NCI-H2196 (cell line): ENCODE measurements at regions not wholly inside any gene's neighbourhood (a gene's known extent, or its start where the extent isn't known, plus 50 kb on each side); places are given as distances from the start of the nearest gene placed in this dataset.

Experiments used
- DNase-seq: peaks from one replicate; lab custom pipeline; 2025; ENCODE audit not compliant: unreplicated experiment; lab: John Stamatoyannopoulos, UW

DNA sequence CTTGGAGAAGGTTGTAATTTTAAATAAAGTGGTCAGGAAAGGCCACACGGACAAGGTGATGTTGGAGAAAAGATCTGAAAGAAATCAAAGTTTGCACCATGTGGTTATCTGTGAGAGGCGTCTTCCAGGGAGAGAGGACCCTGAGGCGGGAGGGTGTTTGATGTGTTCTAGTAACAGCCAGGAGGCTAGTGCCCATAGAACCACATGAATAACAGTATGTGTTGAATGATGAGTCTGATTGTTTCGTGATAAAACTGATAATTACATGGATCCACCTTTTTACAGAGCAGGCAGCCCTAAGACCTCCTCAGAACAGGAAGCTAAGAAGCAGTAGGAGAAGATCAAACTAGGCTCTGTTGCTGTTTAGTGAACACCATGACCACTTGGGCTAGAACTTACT, 91.4 kb downstream of the SCG2 start:
- no peak for DNase-seq

DNA sequence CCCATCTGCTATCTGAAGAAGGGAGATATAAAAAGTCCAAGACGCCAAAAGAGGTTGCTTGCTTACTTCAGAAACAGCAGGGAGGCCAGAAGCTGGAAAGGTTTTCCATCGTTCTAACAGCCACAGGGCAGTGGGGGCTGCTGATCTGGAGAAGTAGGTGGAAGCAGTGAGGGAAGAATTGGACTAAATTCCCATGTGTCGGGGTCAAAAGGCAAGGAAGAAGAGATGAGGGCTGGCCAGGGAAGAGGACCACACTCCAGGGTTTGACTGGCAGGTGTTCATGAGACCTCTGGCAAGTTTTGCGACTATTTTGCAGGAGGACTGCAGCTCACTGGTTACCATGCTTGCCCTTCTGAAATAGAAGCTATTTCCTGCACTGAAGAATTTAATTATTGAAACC, 91.0 kb downstream of the SCG2 start:
- DNase-seq, result no peak

DNA sequence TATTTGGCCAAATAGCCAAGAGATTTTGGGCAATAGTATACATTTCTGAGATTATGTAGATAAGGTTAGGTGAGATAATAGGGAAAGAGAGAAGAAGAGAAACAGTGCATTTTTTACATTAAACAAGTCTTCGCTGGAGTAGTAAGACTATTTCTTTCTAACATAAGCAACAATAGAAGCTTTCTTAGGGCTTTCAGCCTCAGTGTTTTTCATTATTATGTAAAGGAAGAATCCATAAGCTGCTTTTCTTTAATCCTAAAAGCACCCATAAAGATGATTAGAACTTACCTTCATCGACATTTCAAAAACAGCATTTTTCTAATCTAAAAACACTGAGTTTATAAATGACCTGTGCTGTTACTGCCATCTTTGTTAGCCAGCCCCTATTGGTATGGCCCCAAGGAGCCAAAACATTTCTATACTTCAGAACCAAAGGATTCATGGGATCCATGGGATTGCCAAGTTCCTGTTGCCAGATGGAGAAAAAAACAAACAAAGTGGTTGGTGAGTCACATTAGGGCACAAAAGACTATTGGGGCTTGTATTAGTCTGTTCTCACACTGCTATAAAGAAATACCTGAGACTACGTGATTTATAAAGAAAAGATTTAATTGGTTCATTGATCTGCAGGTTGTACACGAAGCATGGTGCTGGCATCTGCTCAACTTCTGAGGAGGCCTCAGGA, 88.2 kb downstream of the SCG2 start:
- DNase-seq, result no peak

DNA sequence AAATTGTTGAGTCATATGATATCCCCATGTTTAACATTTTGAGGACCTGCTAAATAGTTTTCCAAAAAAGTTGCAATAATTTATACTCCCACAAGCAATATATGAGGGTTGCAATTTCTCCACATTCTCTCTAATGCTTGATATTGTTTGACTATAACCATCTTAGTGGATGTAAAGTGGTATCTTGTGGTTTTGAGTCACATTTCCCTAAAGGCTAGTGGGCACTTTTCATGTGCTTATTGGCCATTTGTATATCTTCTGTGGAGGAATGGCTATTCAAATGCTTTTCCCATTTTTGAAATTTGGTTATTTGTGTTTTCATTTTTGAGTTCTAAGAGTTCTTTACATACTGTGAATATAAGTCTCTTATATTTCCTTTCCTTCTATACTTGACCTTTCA, 82.7 kb downstream of the SCG2 start:
- no peak for DNase-seq

DNA sequence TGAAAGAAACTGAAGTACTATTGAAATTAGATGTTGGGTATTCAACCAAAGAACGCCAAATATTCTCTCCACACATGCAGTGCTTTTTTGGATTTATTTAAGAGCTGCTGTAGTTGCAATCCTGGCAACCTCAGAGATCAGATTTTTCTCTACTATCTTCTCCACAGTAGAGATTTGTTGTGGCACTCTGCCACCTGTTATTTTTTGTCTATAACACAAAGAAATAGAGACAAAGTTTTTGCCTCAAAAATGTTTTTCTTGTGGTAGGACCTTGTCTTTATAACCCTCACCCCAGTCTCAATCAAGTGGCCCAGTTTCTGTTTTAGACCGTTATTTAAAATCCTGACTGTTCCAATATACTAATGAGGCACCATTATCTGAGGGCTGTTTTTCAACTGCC, 79.4 kb downstream of the SCG2 start:
- no peak for DNase-seq

DNA sequence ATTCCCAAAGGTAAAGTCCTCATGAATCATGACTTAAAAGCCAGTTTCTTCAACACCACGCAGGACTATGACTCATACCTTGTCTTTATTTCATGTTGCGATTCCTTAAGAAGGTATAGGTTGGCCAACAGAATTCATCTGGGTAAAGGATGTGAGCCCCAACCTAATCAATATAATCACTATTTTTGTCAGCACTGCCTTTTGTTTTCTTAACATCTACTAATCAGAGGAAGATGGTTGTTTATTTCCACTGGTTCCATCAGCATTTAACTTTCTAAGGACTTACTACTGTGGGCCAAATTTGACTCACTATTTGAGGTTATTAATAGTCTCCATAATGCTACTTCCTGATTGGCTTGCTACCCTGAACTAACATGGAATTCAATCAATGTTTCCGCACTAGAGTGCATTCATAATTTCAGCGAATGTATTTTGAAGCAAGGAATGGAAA, 78.6 kb downstream of the SCG2 start:
- DNase-seq, result no peak

DNA sequence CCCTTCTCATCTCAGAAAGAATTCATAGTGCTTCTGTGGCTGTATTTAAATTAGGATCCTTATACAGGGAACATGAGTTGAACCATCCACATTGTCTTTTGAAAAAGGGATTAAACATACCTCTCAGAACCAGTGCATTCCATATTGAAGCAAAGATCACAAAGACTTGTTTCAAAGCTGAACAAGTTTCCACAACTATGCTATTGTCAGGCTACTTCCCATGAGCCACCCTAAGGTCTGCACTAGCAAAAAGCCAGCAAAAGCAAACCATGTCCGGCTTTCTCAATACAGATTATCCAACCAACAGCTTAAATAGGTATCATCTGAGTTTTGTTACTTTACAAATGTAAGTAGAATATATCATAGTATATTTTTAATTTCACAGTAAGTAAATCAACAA, 78.1 kb downstream of the SCG2 start:
- DNase-seq, result no peak

DNA sequence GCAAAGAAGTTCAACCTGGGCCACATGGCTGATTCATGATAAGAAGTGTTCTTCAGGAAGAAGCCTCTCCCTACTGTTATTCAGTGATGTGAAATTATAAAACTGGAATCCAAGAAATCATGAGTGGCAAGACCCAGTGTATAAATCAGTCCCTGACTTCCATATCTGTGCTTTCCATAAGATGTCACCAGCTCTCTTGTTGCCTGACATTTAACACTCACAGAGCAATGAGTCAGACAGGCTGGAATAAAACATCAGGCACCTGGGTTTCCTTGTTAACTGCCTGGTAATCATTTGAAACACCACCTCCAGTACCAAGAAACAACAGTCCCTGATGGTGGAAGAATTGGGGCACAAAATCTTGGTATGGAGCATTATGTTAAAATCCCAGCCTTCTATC, 76.1 kb downstream of the SCG2 start:
- DNase-seq, result no peak

DNA sequence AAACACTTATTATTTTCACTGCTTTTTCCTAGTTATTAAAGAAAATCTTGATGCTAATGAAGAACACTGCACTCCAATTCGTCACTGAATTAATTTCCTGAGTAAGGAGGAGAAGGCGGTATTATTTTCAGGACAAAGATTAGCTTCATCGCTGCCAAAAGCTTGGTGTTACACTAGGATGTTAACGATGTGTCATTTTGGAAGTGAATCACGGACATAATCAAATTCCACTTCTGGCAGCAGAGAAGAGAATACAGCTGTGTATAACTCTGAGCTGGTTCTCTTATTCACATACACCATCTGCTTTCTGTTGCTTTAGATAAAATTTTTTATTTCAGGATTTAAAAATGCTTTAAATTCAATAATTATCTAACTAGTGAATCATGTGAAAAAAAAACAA, 74.1 kb downstream of the SCG2 start:
- no peak for DNase-seq

DNA sequence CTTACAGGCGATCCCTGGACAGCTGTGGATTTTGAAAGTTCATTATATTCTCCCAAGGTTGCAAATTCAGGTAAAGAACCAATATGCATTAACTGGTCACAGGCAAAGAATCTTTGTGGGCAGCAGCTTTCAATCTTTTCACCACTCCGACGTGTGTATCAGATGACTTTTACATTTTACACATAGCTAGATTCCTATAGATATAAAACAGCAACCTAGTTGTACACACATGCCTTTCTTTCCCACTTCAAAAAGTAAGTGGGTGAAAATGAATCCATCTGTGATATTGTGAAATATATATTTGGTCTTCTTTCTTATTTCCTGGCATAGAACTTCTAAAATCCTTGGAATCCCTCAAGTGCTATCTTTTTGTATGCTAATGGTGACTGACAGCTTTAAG, 72.5 kb downstream of the SCG2 start:
- DNase-seq, result no peak

DNA sequence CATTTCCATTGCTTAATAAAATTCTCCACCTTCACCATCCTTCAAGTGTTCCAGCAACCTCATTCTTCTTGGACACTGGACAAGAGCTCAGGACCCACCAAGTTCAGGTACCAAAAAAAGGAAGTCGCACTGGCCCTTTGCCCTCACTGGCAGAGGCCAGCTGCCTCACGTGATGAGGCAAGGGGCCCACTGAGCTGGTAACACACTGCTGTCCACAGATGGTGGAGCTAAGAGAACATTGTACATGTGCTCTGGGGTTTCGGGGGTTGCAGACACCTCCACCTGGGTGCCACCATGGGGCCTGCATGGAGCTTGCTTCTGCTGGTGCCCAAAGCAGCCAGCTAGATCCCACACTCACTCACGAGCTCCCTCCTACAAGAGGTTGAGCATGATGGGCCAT, 71.3 kb downstream of the SCG2 start:
- DNase-seq, result no peak

DNA sequence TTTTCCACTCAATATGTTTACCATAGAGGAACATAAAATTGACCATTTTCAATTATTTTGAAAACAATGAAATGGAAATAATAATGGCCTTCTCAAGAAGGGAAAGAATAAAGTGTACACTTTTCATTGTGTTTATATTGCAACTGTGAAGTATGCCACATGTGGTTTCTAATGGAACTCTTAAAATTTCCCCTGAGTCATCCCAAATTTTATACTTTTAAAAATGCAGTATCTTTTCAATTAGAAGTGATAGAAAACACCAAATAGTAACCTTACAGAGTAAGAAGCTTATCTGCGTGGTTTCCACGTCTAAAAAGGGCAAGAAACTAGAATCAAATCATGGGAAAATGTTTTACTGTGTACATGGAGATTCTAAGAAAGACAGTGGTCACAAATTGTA, 70.0 kb downstream of the SCG2 start:
- no peak for DNase-seq

DNA sequence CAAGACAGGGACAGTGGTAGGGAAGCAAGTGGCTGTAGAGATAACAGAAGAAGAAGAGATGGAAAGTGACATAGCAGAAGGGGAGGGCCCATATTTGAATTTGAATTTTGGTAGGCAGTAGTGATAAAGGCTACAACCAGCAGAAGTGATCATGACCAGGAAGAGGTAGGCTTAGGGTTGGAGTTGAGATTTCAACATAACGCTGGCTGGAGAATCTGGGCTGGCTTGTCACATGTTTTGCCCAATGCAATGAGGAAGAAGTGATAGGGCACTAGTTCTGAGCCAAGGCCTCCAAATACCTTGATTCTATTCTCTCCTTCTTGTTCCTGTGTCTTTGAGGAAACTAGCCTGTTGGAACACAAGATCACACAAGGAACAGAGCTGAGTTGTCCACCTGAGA, 69.4 kb downstream of the SCG2 start:
- no peak for DNase-seq

DNA sequence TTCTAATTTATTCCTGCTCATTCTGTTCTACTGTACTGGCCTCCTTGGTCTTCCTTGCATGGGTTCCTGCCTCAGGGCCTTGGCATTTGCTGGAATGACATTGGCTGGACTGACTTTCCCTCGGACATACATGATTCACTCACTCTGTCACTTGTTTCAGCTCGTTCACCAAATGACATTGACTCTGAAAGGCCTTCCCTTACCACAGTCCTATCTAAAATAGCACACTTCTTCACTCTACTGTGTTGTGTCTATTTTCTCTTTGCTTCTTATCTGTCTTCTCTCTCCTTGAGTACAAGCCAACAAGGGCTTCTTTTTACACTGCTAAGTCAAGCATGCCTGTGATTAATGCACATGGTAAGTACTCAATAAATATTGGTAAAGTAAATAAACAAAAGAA, 65.6 kb downstream of the SCG2 start:
- no peak for DNase-seq

DNA sequence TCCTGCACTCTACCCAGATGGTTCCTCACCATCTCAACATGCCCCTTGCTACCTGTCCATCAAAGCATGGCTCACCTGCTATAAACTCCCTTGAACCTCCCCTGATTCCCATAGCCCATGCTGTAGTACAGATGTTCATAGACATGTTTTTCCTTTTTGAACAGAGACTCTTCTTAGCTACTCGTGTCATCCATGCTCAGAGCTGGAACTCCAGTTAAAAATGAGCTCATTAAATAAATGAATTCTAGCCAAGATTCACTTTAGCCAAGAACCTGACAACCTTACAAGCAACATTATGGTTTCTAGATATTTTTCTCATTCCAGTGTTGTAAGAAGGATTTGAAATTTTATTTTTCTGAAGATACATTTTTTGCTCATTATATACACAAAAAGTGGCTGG, 65.0 kb downstream of the SCG2 start:
- no peak for DNase-seq

DNA sequence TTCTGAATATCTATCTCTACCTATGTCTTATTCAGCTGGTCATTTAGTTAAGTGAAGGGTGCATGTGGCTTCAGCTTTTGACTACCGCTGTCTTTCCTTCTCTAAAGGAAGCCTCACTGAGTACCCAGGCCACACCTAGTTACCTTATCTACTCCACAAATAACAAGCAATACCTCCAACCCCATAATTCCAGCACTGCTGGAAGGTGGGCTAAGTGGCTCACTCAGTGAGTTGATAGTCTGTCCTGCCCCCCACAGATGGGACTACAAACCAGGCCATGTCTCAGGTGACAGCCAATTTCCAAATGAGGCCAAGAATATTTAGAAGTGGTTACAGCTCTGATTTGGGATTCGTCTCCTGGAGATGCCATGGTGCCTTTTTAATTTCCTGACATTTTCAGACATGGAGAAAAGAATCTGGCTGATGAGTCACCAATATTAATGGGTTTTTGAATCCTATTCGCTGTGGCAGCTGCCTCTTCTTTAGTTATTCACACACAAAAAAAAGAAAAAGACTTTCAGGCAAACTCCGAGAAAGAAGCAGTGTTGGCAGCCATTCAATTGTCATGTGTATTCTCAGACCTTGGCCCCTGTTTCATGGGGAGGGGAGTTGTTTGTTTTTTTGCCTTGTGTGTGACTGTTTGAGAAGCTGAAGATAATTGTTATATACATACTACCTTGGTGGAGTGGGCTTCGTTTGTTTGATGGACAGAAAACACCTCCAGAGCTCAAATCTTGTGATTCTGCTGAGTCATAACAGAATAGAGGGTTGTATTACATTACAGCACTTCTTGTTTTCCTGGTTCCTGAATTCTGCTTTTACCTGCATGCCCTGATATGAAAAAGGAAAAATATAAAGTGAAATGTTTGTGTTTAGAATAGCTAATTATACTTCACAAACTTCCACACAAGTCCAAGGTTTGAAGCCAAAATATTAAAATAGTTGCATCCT, 64.2 kb downstream of the SCG2 start:
- peak; percentile 56 for DNase-seq

DNA sequence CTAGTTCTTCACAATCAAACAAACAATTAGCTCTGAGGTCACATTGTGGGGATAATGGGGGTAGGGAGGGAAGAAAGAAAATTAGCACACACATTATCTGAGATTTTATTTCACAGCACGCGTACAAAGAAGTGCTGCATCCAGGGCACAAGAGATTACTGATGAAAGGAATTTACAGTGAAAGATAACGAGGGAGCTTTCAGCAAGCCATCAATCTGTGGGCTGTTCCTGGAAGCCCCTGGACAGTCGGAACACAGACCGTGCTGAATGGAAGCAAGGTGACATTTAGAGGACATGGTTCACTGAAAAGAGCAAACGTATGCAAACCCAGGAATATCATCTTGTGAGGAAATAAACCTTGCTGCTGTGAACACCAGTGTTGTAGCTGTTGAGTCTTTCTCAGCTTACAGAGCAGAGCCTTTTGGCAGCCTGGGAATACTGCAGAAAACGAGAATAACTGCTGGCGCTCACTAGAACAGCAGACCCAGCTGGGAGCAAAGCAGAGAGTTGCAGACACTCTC, 63.2 kb downstream of the SCG2 start:
- peak; percentile 30 for DNase-seq

DNA sequence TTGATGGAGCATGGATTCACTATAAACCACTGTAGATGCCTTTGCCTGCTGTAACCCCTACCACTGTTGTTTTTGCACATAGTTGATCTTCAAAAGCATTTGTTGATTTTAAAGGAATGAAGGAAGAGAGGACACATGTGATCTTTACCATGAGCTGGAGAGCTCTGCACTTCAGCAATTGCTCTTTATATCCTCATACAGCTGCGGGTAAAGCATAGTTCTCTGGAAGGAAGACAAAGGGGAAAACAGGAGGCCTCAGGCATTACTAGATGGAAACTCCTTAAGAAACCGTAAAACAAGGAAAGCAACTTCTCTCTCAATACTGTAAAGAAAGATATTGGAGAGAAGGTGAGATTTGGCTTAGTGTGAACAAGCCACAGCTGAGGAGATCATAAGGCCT, 60.6 kb downstream of the SCG2 start:
- DNase-seq, result no peak

DNA sequence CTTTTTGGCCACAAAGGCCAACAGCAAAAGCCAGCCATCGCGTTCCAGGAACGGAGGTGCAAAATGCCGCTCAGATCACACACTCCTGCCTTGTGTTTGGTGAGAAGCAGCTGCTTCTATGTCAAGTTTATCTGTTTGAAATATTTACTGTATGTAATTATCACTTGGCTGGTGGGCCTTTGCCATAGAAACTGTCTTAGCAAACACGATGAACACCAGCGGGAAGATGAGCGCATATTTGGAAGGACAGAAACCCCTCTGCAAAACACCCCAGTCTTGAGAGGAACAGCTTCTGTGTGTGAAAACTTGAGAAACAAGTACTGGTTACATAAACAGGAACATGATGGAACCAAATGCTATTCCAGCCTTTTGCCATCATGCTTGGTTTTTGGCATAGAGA, 59.7 kb downstream of the SCG2 start:
- no peak for DNase-seq

DNA sequence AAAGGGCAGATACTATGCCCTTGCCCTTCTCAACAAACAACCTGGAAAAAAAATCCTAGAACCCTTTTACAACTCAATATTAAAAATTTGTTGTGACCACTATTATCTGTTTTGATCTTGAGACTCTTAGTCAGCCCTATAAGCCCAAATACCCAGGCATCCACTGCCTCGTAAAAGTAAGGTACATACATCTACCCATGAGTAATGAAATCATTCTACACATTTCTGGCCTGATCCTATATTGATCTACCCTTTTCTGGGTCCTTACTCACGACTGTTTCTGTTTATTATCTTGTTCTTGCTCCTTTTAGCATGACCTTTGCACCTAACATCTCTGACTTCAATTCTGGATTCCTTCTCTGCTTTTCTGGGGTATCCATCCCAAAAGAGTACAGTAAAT, 56.8 kb downstream of the SCG2 start:
- no peak for DNase-seq

DNA sequence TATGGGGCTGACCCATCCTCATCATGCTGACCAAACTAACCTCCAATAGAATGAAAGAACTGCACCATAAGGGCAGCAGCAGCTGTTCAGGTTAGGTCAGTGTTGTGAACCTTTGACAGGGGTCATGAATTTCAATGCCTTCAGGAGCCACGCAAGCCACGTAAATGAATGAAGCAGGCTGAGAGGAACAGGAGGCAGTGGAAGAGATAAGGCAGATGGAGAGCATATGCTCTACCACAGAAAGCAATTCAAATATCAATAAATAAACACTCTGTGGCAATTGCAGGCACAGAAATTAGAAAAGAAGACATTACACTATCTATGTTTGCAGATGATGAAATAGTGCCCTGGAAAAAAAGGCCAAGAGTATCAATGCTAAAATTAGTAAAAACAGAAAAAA, 56.3 kb downstream of the SCG2 start:
- no peak for DNase-seq
